HG03432 (cell line): ENCODE measurements at regions not wholly inside any gene's neighbourhood (a gene's known extent, or its start where the extent isn't known, plus 50 kb on each side); places are given as distances from the start of the nearest gene placed in this dataset.
"Not testable (repeated sequence)": the region's sequence is repeated elsewhere in the genome, so short reads cannot be mapped to it uniquely, and the experiment has no call there.

ENCODE experiments used
- ATAC-seq: cut with Tn5 transposase; IDR thresholded peaks from one replicate; pipeline ENCODE4 v1.9.1; 2021; ENCODE audit warnings: mild to moderate bottlenecking, moderate library complexity; ENCODE audit not compliant: unreplicated experiment

GRCh38 chr17:64785011-64785421 lies 122.9 kb upstream of the SMURF2 start:
- ATAC-seq: no peak

- ATAC-seq: no peak
Observed at GRCh38 chr17:64784353-64785010, 122.4 kb upstream of the SMURF2 start.

- no peak for ATAC-seq
Observed at GRCh38 chr17:64783556-64784352, 121.6 kb upstream of the SMURF2 start.

GRCh38 chr17:64783031-64783461 lies 120.9 kb upstream of the SMURF2 start:
- ATAC-seq: no peak

- no peak for ATAC-seq
Observed at GRCh38 chr17:64781810-64782555, 119.9 kb upstream of the SMURF2 start.

GRCh38 chr17:64781014-64781756 lies 119.1 kb upstream of the SMURF2 start:
- ATAC-seq: no peak

GRCh38 chr17:64780096-64781013 lies 118.2 kb upstream of the SMURF2 start:
- no peak for ATAC-seq

GRCh38 chr17:64779376-64780095 lies 117.4 kb upstream of the SMURF2 start:
- no peak for ATAC-seq

GRCh38 chr17:64779098-64779375 lies 116.9 kb upstream of the SMURF2 start:
- not testable (repeated sequence) for ATAC-seq

GRCh38 chr17:64778240-64779097 lies 116.4 kb upstream of the SMURF2 start:
- no peak for ATAC-seq

GRCh38 chr17:64777415-64778239 lies 115.5 kb upstream of the SMURF2 start:
- no peak for ATAC-seq

GRCh38 chr17:64776720-64777414 lies 114.8 kb upstream of the SMURF2 start:
- peak; percentile 67 for ATAC-seq

- no peak for ATAC-seq
Observed at GRCh38 chr17:64775701-64776570, 113.8 kb upstream of the SMURF2 start.

- ATAC-seq: no peak
Observed at GRCh38 chr17:64774888-64775540, 112.9 kb upstream of the SMURF2 start.
